Tibial artery (tissue), 4 donors: ENCODE measurements at regions not wholly inside any gene's neighbourhood (a gene's known extent, or its start where the extent isn't known, plus 50 kb on each side); places are given as distances from the start of the nearest gene placed in this dataset.

Source experiments
- DNase-seq, 2 donors: peaks; one replicate each; pipeline ENCODE4 v3.0.0-alpha.2; 2019
- H3K27ac ChIP-seq, 2 donors: fragments of 200-600 bp; sonication (generic) in 1 of 2; 1 replicate in 1 of 2; 2 replicates in 1 of 2; pipeline ENCODE4 v1.5.1; 2018 to 2019; ENCODE audit warnings: mild to moderate bottlenecking in 1 of 2
- H3K27me3 ChIP-seq, 2 donors: fragments of 200-600 bp; sonication (generic) in 1 of 2; one replicate each; pipeline versions ENCODE4 v1.5.1 to v1.6.0; 2016 to 2019
- H3K36me3 ChIP-seq, 3 donors: fragments of 200-600 bp; sonication (generic) in 2 of 3; one replicate each; pipeline ENCODE4 v1.5.1; 2016 to 2019; ENCODE audit warnings: mild to moderate bottlenecking in 2 of 3
- H3K4me1 ChIP-seq, 4 donors: fragments of 200-600 bp; sonication (generic) in 2 of 4; 1 replicate in 3 of 4; 2 replicates in 1 of 4; pipeline ENCODE4 v1.5.1; 2016 to 2019
- H3K4me3 ChIP-seq, 2 donors: fragments of 200-600 bp; sonication (generic) in 1 of 2; 1 replicate in 1 of 2; 2 replicates in 1 of 2; pipeline ENCODE4 v1.5.1; 2018 to 2019; ENCODE audit warnings: mild to moderate bottlenecking in 2 of 2
- H3K9me3 ChIP-seq, 3 donors: fragments of 200-600 bp; sonication (generic) in 1 of 3; one replicate each; pipeline ENCODE4 v1.5.1; 2016 to 2019
- CTCF ChIP-seq, 2 experiments: fragments of 200-600 bp in 1 of 2; fragments of 450-650 bp in 1 of 2; IDR thresholded peaks; one replicate each; pipeline ENCODE4 v1.5.1; 2017 to 2019; ENCODE audit warnings: antibody characterized with exemption in 2 of 2, mild to moderate bottlenecking in 1 of 2, moderate library complexity in 1 of 2
- intact Hi-C: fragments of 100-400 bp; cut with DNase I; formaldehyde crosslinking; loops from one replicate; pipeline ENCODE4 v1.15.0; 2023; ENCODE audit warnings: low total_unique reads

- Histone ChIP-seq H3K9me3 (no peaks in the 10 kb centered on the region), H3K4me3 (no peak overlapping the region), H3K4me1 (no peaks in the 10 kb centered on the region), H3K36me3 (no peaks in the 10 kb centered on the region), H3K27me3 (no peaks in the 10 kb centered on the region), H3K27ac (no peak overlapping the region)
- no peak for DNase-seq
- intact Hi-C loops = no loop called here
- no peak for TF ChIP-seq CTCF (IDR thresholded peaks at IDR 0.05)
Measured at GRCh38 chr2:7984693-7985353, 697.0 kb upstream of the ID2 start.

- Histone ChIP-seq H3K27ac (no peak overlapping the region), H3K9me3 (no peaks in the 10 kb centered on the region), H3K27me3 (no peaks in the 10 kb centered on the region), H3K4me1 (no peaks in the 10 kb centered on the region), H3K4me3 (no peak overlapping the region), H3K36me3 (no peaks in the 10 kb centered on the region)
- TF ChIP-seq CTCF (IDR thresholded peaks at IDR 0.05) = no peak
- no peak for DNase-seq
- intact Hi-C loops = no loop called here
Measured at GRCh38 chr2:7986431-7986830, 695.4 kb upstream of the ID2 start.

GRCh38 chr2:7987992-7988391 lies 693.9 kb upstream of the ID2 start:
- intact Hi-C loops = no loop called here

GRCh38 chr2:7988440-7988839 lies 693.4 kb upstream of the ID2 start:
- Histone ChIP-seq H3K4me3 (no peak overlapping the region), H3K27me3 (no peaks in the 10 kb centered on the region), H3K36me3 (no peaks in the 10 kb centered on the region), H3K27ac (no peak overlapping the region), H3K9me3 (no peaks in the 10 kb centered on the region), H3K4me1 (no peaks in the 10 kb centered on the region)
- DNase-seq = no peak
- no peak for TF ChIP-seq CTCF (IDR thresholded peaks at IDR 0.05)
- intact Hi-C loops = no loop called here

More at GRCh38 chr2:7987992-7988391, 693.9 kb upstream of the ID2 start:
- Histone ChIP-seq H3K36me3 (no peaks in the 10 kb centered on the region), H3K27me3 (no peaks in the 10 kb centered on the region), H3K4me1 (no peaks in the 10 kb centered on the region), H3K4me3 (no peak overlapping the region), H3K27ac (no peak overlapping the region), H3K9me3 (no peaks in the 10 kb centered on the region)
- no peak for TF ChIP-seq CTCF (IDR thresholded peaks at IDR 0.05)
- DNase-seq = no peak

DNA sequence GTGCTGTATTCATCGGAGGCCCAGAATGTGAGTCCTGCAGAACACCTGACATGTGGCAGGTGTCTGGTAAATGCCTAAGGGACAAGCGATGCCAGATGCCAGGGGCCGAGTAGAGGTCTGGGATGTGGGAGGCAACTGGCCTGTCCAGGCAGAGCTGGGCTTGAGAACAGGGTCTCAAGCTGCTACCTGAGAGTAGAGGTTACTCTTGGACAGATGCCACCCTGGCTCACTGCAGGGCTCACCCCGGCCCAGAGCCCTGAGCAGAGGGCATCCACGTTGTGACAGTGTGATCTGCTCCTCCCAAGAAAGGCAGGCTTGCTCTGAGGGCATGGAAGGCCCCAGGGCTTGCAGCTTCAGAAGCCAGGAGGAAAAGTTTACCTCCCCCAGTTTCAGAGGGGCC lies 692.0 kb upstream of the ID2 start:
- DNase-seq = no peak
- no peaks in the 10 kb centered on the region for H3K9me3 ChIP-seq
- no peaks in the 10 kb centered on the region for H3K27me3 ChIP-seq
- no peaks in the 10 kb centered on the region for H3K4me1 ChIP-seq
- intact Hi-C loops = no loop called here
- no peak overlapping the region for H3K4me3 ChIP-seq
- no peak for TF ChIP-seq CTCF (IDR thresholded peaks at IDR 0.05)
- no peak overlapping the region for H3K27ac ChIP-seq
- H3K36me3 ChIP-seq = no peaks in the 10 kb centered on the region
